ENCODE measurements at regions not wholly inside any gene's neighbourhood (a gene's known extent, or its start where the extent isn't known, plus 50 kb on each side); places are given as distances from the start of the nearest gene placed in this dataset.
"Not testable (repeated sequence)": the region's sequence is repeated elsewhere in the genome, so short reads cannot be mapped to it uniquely, and the experiment has no call there.

DNA sequence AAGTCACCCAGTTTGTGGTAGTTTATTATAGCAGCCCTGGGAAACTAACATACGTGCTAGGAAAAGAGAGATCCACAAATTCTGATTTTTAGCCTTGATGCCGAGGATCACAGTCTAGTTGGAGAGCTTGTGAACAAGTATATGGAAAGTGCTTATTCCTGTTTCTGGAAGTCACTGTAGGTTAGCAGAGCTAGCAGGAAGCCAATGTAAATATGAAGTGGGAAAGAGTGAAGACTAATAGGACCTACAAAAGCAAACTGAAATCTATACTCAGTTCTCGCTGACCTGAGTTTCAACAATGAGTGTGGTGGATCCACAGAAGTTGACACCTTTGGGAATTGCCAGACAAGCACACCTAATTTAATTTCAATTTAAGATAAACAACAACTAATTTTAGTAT, 254.9 kb downstream of the PLK2 start:
- DNase-seq (ENCODE audit: low spot score): no peak

DNA sequence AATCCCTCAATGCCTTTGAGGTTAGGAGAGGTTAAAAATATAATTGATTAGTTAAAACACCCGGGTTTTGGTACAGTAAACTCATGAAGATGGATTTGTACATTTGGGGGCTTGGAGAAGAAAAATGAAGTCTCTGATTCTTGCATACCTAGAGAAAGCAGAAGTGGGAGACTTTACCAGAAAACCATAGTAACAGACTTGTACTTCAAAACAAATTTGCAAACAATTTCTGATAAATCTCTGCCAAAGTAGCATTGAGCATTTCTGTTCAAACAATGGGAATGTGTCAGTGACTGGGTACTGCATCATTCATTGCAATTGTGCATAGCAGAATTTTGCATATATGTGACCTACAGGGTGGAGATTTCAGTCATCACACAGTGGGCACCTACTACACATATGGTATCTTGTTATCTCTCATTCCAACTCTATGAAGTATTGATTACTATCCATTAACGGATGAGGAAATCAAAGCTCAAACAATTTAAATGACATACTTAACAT, 256.9 kb downstream of the PLK2 start:
- no peak for DNase-seq (ENCODE audit: low spot score)

GRCh38 chr5:58201922-58202648, 257.8 kb downstream of the PLK2 start:
- DNase-seq (ENCODE audit: low spot score): no peak

DNA sequence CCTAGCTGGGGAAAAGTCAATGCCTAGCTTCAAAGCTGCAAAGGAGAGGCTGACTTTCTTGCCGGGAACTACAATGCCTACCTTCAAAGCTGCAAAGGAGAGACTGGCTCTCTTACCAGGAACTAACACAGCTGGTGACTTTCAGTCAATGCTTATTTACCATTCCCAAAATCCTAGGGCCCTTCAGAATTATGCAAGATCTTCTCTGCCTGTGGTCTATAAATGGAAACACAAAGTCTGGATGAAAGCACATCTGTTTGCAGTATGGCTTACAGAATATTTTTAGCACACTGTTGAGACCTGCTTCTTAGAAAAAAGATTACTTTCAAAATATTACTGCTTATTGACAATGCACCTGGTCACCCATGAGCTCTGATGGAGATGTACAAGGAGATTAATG, 259.4 kb downstream of the PLK2 start:
- DNase-seq (ENCODE audit: low spot score): no peak

DNA sequence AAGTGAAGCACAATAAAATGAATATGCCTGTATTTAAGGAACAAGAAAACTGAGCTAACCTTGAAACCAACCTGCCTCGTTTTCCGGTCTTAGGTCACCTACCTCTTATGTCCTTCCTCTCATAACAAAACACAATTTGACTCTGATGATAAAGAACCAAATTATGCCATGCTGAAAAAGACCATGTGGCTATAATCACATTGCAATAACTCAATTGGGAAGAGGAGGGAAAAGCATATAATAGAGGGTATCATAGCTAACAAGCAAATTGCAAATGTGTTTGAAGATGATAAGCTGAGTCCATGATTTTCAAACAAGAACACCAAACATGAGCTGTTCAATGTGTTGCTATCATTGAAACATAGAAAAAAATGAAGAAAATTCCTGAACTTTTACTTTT, 260.8 kb downstream of the PLK2 start:
- DNase-seq (ENCODE audit: low spot score): no peak

DNA sequence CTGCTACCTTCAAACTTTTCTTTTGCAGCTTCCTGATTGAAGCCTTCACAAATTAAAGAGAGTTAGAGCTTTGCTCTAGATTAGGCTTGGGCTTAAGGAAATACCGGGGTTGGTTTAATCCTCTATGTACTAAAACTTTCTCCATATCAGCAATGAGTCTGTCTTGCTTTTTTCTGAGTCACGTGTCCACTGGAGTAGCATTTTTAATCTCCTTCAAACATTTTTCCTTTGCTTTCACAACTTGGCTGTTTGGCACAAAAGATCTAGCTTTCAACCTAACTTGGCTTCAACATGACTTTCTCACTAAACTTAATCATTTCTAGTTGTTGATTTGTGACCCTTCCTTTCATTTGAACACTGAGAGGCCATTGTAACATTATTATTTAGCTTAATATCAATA, 261.6 kb downstream of the PLK2 start:
- DNase-seq (ENCODE audit: low spot score): no peak

- no peak for DNase-seq (ENCODE audit: low spot score)
Measured at GRCh38 chr5:58197875-58198274, 262.0 kb downstream of the PLK2 start.

- DNase-seq (ENCODE audit: low spot score): no peak
Measured at GRCh38 chr5:58191443-58191842, 268.4 kb downstream of the PLK2 start.

DNA sequence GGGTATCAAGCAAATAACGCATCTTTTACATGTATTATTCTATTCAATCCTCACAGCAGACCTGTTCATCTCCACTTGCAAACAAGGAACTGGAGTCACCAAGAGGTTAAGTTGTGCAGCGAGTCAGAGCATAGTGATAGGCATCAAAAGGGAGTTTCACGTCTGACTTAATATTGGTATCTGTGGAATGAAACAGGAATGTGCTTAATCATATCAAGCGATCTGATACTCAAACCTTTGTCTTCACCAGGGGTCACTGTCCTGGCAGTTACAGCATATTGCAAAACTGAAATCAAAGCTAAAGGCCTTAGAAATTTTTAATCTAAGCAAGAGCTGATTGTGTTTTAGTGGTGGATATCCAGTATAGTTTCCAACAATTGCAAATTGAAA, 271.6 kb downstream of the PLK2 start:
- DNase-seq (ENCODE audit: low spot score): peak; percentile 73

GRCh38 chr5:58187432-58188261, 272.2 kb downstream of the PLK2 start:
- DNase-seq (ENCODE audit: low spot score): peak; percentile 15

DNA sequence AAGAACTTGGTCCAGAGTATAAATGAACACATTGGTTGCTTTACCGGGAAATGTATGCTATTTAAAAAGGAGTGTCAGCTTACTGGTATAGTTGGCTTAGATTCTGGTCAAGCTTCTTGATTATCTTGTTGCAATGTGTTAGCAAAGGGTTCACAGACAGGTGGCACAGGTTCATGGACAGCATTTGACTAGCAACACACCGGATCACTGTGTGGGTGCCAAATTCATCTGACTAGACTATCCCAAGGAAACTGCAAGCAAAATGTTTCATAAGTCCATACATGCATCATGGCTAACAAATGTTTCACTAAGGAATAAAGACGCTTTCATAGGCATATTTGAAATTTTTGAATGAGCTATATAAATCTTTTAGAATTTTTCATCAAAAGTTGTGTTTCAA, 274.1 kb downstream of the PLK2 start:
- no peak for DNase-seq (ENCODE audit: low spot score)

GRCh38 chr5:58185397-58185796, 274.5 kb downstream of the PLK2 start:
- no peak for DNase-seq (ENCODE audit: low spot score)

GRCh38 chr5:58184910-58185309, 275.0 kb downstream of the PLK2 start:
- DNase-seq (ENCODE audit: low spot score): no peak

DNA sequence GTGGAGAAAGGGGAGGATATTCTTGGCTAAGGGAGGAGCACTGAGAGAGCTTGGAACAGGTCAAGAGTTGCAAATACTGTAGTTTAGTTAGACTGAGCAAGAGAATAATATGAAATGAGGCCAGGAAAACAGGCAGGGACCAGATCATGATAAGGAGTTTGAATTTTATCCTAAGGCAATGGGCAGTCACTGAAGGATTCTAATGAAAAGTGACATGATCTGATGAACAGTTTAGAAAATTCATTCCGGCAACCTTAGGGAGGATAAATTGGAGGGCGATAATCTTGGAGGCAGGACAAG, 276.1 kb downstream of the PLK2 start:
- DNase-seq (ENCODE audit: low spot score): no peak

GRCh38 chr5:58183078-58183785, 276.7 kb downstream of the PLK2 start:
- no peak for DNase-seq (ENCODE audit: low spot score)

DNA sequence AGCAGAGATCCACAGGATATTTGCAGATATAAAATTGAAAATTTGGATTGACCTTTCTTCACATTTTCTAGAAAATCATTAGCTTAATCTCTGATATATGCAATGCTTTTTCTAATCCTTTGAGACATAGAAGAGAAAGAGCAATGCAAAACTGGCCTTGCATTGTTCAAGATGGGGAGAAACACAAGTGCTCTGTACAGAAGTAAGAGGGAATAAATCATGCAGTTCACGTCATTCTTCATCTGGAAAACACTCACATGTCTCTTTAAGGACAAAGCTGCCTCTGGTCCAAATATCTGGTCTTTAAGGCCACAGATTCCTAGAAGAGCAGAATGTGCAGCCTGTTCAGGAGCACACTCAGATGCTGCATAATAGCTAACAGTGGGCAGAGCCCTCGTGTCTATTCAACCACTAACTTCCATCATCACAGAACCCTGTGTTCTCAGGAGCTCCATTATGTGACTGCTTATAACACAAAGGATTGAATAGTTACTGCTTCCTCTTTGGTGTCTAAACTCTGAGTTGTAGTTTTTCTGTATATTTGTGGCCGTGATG, 277.5 kb downstream of the PLK2 start:
- DNase-seq (ENCODE audit: low spot score): no peak

GRCh38 chr5:58181578-58182286, 278.2 kb downstream of the PLK2 start:
- DNase-seq (ENCODE audit: low spot score): no peak

DNA sequence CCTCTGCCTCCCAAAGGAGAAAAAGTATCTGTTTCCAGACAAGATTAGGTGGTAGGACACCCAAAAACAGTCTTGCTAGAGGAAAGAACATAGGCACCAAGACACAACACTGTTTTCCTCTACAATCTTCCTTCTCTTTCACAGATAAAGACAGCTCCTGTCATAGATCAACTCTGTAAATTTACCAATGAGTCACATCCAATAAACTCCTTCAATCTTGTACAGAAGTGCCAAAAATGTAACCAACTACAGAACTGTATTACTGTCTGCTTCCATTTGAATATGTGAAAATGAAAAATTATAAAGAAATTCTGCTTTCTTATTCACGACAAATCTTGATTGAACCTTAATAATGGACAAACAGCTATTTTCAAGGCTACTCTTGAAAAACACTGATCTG, 286.9 kb downstream of the PLK2 start:
- DNase-seq (ENCODE audit: low spot score): no peak

- DNase-seq (ENCODE audit: low spot score): no peak
Measured at GRCh38 chr5:58165152-58165551, 294.7 kb downstream of the PLK2 start.

- not testable (repeated sequence) for DNase-seq (ENCODE audit: low spot score)
Measured at GRCh38 chr5:58161889-58162288, 298.0 kb downstream of the PLK2 start.

DNA sequence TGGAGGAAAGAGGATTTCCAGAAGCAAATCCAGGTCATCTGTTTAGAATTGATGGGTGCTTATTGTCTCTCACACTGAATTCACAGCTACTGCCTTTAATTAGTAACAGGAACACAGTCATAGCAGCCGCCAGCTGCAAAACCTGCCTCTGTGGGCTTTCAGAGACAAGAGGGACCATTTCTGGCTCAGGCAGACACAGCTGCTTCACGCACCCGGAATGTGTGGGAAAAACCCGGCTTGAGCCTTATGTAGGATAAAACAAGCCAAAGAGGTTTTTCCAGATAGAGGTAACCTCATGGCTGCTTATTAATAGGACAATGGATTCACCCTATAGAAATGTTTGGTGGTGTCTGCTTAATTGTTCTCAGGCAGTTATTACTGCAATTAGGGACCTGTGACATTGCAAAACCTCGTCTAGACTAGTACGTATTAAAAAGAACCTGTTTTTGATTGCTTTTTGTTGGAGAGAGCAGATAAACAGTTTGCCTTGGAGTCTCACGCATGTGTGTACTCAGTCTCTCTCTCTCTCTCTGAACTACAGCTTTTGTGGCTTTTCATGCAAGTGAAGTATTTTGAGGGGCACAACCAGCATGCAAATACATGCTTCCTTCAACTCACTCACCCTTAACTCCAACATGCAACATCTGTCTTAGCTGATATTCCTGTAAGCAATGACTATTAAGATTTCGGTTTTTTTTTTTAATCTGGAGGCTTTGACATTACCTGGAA, 302.7 kb downstream of the PLK2 start:
- no peak for DNase-seq (ENCODE audit: low spot score)

Measured in HT-29 (cell line).